GM12874 (cell line): ENCODE measurements at regions not wholly inside any gene's neighbourhood (a gene's known extent, or its start where the extent isn't known, plus 50 kb on each side); places are given as distances from the start of the nearest gene placed in this dataset.

Experiments used
- TF ChIP-seq, protein P1 (sequence below): IDR thresholded peaks from 2 replicates; pipeline ENCODE4 v1.5.1; 2011; ENCODE audit warnings: low read depth, mild to moderate bottlenecking, control low read depth, low read length, moderate library complexity; ENCODE audit not compliant: insufficient read depth

DNA sequence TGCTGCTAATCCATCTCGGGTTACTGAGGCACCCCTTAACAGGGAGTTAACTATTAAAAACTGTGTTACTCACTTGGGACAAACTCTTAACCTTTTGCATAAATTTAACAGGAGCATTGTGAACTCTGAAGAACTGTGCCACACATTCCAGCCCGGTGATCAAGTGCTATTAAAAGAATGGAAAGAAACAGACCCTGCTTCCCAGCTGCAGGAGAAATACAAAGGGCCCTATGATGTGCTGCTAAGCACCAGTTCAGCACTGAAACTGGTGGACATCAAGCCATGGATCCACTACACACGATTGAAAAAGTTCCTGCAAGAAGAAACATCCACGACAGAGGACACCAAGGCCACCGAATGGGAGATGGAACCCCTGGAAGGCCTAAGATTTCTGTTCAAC, 114.7 kb upstream of the PLCL2 start:
- TF ChIP-seq, protein P1, sequence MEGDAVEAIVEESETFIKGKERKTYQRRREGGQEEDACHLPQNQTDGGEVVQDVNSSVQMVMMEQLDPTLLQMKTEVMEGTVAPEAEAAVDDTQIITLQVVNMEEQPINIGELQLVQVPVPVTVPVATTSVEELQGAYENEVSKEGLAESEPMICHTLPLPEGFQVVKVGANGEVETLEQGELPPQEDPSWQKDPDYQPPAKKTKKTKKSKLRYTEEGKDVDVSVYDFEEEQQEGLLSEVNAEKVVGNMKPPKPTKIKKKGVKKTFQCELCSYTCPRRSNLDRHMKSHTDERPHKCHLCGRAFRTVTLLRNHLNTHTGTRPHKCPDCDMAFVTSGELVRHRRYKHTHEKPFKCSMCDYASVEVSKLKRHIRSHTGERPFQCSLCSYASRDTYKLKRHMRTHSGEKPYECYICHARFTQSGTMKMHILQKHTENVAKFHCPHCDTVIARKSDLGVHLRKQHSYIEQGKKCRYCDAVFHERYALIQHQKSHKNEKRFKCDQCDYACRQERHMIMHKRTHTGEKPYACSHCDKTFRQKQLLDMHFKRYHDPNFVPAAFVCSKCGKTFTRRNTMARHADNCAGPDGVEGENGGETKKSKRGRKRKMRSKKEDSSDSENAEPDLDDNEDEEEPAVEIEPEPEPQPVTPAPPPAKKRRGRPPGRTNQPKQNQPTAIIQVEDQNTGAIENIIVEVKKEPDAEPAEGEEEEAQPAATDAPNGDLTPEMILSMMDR: no peak

- TF ChIP-seq, protein P1: no peak
These were observed 114.0 kb upstream of the PLCL2 start for GRCh38 chr3:16770792-16771191.

- TF ChIP-seq, protein P1: no peak
These were observed 99.8 kb upstream of the PLCL2 start for GRCh38 chr3:16784973-16785372.

DNA sequence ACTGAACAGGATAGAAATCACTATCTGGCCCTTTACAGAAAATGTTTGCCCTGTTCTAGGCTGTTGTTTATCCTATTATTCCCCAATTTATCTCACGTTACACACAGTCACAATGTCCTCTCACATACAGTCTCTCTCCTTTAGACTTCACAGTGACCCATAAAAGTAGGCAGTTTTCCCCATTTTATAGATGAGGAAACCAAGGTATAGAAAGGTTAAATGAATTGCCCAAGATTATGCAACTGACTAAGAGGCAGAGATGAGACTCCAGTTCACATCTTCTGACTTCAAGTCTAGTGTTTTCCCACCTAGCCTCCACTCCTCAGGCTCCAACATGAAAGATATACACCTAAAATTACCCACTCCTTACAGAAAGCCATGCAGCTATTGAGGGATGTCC, 99.3 kb upstream of the PLCL2 start:
- TF ChIP-seq, protein P1: no peak

DNA sequence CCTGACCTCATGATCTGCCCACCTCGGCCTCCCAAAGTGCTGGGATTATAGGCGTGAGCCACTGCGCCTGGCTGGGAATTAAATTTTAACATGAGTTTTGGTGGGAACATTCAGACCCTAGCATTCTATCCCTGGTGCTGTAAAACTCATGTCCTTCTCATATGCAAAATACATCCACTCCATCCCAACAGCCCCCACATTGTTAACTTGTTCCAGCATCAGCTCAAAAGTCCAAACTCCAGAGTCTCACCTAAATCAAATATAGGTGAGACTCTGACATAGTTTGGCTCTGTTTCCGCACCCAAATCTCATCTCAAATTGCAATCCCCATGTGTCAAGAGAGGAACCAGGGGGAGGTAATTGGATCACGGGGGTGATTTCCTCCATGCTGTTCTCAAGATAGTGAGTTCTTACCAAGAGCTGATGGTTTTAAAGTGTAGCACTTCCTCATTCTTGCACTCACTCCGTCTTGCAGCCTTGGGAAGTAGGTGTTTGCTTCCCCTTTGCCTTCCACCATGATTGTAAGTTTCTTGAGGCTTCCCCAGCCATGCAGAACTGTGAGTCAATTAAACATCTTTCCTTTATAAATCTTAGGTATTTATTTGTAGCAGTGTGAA, 96.2 kb upstream of the PLCL2 start:
- TF ChIP-seq, protein P1: no peak

DNA sequence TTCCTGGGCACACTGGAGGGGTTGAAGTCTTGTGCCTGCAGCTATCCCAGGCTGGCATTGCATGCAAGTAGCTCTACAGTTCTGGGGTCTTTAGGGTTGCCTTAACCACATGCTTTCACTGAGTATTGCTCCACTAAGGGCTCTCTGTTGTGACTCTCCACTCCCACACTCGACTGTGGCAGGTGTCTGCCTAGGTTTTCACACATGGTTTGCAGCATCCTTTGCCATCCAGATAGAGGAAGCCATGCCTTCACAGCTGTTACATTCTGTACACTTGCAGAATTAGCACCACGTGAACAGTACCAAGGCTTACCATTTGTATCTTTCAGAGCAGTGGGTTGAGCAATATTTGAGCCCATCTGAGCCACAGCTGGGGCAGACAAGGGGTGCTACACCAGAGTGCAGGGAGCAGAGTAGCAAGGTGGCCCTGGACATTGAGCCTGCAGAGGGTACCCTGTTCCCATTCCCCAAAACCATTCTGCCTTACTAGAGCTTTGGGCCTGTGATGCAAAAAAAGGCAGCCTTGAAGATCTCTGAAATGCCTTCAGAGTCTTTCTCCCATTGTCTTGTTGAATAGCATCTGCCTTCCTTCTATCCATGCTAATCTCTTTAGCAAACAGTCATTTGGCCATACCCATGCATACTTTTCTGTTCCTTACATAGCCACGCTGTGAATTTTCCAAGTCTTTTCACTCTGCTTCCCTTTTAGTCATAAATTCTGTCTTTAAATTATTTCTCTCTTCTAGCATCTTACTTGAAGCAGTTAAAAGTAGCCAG, 95.2 kb upstream of the PLCL2 start:
- TF ChIP-seq, protein P1: no peak

GRCh38 chr3:16790432-16791400, 94.0 kb upstream of the PLCL2 start:
- TF ChIP-seq, protein P1: no peak
